ENCODE measurements at regions not wholly inside any gene's neighbourhood (a gene's known extent, or its start where the extent isn't known, plus 50 kb on each side); places are given as distances from the start of the nearest gene placed in this dataset.
"Not testable (repeated sequence)": the region's sequence is repeated elsewhere in the genome, so short reads cannot be mapped to it uniquely, and the experiment has no call there.

DNA sequence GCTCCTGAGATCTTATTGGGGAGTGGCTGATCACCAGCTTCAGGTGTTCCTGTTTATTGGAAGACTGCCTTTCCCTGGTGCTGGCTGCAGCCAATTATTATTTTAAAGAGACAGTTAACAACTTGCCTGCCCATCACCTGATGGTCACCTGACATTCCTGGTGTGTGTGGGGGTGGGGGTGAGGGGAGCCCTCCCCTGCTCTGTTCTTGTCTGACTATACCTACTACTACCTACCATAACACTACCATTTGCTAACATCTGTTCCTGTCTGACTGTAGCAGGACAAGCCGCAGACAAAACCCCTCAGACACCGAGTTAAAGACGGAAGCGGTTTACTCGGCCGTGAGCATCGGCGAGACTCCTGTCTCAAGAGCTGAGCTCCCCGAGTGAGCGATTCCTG is 54.9 kb upstream of the NBPF3 start:
- Mint-ChIP-seq H3K27ac (ENCODE audit: unreplicated experiment) (no peak overlapping the region), H3K27me3 (ENCODE audit: low read depth) (peaks cover 18% of the 10 kb centered on the region), H3K36me3 (ENCODE audit: low read depth) (peaks cover 5% of the 10 kb centered on the region), H3K4me3 (ENCODE audit: unreplicated experiment) (no peak overlapping the region), H3K4me1 (ENCODE audit: low read depth) (no peaks in the 10 kb centered on the region), H3K9me3 (ENCODE audit: low read depth) (peaks cover 9% of the 10 kb centered on the region)
- DNase-seq (ENCODE audit: low spot score), result no peak
- TF ChIP-seq, protein P1, sequence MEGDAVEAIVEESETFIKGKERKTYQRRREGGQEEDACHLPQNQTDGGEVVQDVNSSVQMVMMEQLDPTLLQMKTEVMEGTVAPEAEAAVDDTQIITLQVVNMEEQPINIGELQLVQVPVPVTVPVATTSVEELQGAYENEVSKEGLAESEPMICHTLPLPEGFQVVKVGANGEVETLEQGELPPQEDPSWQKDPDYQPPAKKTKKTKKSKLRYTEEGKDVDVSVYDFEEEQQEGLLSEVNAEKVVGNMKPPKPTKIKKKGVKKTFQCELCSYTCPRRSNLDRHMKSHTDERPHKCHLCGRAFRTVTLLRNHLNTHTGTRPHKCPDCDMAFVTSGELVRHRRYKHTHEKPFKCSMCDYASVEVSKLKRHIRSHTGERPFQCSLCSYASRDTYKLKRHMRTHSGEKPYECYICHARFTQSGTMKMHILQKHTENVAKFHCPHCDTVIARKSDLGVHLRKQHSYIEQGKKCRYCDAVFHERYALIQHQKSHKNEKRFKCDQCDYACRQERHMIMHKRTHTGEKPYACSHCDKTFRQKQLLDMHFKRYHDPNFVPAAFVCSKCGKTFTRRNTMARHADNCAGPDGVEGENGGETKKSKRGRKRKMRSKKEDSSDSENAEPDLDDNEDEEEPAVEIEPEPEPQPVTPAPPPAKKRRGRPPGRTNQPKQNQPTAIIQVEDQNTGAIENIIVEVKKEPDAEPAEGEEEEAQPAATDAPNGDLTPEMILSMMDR (IDR thresholded peaks at IDR 0.05), result no peak

DNA sequence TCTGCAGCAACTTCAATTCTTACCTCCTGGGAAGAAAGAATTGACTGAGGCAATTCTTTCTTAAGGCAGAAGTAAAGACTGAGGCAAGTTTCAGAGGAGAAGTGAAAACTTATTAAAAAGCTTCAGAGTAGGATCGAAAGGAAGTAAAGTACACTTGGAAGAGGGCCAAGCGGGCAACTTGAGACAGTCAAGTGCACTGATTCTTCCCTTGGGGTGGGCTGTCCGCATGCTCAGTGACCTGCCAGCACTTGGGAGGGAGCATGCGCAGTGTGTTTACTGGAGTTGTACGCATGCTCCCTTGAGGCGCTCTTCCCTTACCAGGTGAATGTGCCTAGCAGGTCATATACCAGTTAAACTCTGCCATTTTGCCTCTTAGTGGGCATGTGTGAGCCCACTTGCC is 55.3 kb upstream of the NBPF3 start:
- Mint-ChIP-seq H3K9me3 (ENCODE audit: low read depth) (peaks cover 12% of the 10 kb centered on the region), H3K27ac (ENCODE audit: unreplicated experiment) (no peak overlapping the region), H3K36me3 (ENCODE audit: low read depth) (peaks cover 6% of the 10 kb centered on the region), H3K4me3 (ENCODE audit: unreplicated experiment) (no peak overlapping the region), H3K27me3 (ENCODE audit: low read depth) (peaks cover 18% of the 10 kb centered on the region), H3K4me1 (ENCODE audit: low read depth) (no peaks in the 10 kb centered on the region)
- TF ChIP-seq, protein P1 (IDR thresholded peaks at IDR 0.05), result no peak
- no peak for DNase-seq (ENCODE audit: low spot score)

DNA sequence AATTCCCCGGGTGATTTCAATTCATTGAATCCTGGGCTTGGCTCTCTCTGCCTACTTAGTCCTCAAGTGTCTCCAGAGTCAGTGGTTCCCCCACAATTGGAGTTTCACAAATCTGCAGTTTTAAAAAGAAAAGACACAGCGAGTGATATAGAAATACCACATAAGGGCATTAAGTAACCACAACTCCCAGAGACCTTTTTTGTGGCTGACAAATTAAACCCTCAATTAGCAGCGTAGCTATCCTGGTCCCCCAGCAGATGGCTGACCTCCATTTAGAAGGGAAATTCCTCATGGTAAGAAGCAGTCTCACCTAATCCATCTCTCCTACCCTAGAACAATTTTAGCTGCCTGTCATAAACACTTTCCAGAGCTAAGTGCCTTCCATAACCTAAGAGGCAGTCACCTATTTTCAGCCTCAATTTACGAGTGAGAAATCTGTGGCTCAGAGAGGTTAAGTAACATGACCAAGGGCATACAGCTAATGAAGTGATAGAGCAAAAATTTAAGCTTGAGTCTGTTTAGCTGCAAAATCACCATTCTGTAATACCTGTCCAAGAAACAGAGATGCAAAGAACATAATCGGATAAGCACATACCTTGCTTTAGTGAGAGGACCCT is 56.0 kb upstream of the NBPF3 start:
- H3K9me3 Mint-ChIP-seq (ENCODE audit: low read depth), result peaks cover 16% of the 10 kb centered on the region
- TF ChIP-seq, protein P1 (IDR thresholded peaks at IDR 0.05), result peak; percentile 36
- H3K4me3 Mint-ChIP-seq (ENCODE audit: unreplicated experiment), result no peak overlapping the region
- H3K4me1 Mint-ChIP-seq (ENCODE audit: low read depth), result no peaks in the 10 kb centered on the region
- DNase-seq (ENCODE audit: low spot score), result no peak
- H3K27ac Mint-ChIP-seq (ENCODE audit: unreplicated experiment), result no peak overlapping the region
- H3K36me3 Mint-ChIP-seq (ENCODE audit: low read depth), result peaks cover 8% of the 10 kb centered on the region
- H3K27me3 Mint-ChIP-seq (ENCODE audit: low read depth), result peaks cover 20% of the 10 kb centered on the region

DNA sequence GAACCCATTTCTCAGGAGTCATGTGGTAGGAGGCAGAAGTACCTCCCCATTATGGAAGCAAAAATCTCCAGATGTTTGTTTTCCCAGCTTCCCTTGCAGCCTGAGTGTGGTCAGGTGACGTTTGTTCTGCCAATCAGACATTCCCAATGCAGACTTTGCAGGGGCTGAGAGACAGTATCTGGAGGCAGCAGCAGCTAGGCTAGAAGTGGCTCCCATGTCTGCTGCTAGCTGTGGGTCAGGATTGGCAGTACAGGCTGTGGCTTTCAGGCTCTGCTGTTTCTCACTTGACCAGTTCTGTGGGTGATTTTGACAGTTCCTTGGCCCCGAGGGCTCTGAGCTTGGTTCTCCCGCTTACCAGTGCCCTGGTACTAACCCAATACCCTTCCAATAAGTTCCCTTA is 58.6 kb upstream of the NBPF3 start:
- TF ChIP-seq, protein P1 (IDR thresholded peaks at IDR 0.05), result no peak
- H3K9me3 Mint-ChIP-seq (ENCODE audit: low read depth), result peaks cover 21% of the 10 kb centered on the region
- no peak overlapping the region for H3K4me3 Mint-ChIP-seq (ENCODE audit: unreplicated experiment)
- H3K4me1 Mint-ChIP-seq (ENCODE audit: low read depth), result no peaks in the 10 kb centered on the region
- H3K27ac Mint-ChIP-seq (ENCODE audit: unreplicated experiment), result no peak overlapping the region
- H3K27me3 Mint-ChIP-seq (ENCODE audit: low read depth), result peaks cover 20% of the 10 kb centered on the region
- H3K36me3 Mint-ChIP-seq (ENCODE audit: low read depth), result peaks cover 8% of the 10 kb centered on the region
- no peak for DNase-seq (ENCODE audit: low spot score)

DNA sequence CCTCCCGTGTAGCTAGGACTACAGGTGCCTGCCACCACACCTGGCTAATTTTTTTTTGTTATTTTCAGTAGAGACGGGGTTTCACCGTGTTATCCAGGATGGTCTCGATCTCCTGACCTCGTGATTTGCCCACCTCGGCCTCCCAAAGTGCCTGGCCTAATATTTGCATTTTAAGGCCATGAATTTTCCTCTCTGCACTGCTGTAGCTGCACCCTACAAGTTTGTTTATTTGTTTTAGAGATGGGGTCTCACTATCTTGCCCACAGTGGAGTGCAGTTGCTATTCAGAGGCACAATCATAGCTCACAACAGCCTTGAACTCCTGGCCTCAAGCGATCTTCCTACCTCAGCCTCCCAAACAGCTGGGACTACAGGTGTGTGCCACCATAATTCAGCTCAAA is 59.8 kb upstream of the NBPF3 start:
- Mint-ChIP-seq H3K9me3 (ENCODE audit: low read depth) (peaks cover 21% of the 10 kb centered on the region), H3K27me3 (ENCODE audit: low read depth) (peaks cover 19% of the 10 kb centered on the region)
- H3K4me3 Mint-ChIP-seq (ENCODE audit: unreplicated experiment); H3K4me1 Mint-ChIP-seq (ENCODE audit: low read depth); H3K27ac Mint-ChIP-seq (ENCODE audit: unreplicated experiment); DNase-seq (ENCODE audit: low spot score); H3K36me3 Mint-ChIP-seq (ENCODE audit: low read depth): not testable (repeated sequence)

DNA sequence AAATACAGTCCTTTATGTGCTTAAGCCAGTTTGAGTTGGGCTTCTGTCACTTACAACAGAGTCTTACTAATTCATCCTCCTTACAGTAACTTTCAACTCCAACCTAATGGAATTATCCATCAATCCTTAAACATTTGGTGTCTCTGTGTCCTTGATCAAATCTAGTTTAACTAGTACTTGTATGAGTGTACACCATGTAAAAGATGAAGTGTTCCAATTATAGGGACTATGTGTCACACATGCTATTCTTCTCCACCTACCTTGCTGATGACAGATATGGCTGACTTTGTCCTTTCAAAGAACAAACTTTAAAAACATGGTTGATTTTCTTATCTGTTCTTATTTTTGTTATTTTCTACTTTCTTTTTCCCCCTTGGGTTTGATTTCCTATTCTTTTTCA is 60.4 kb upstream of the NBPF3 start:
- no peak overlapping the region for H3K4me3 Mint-ChIP-seq (ENCODE audit: unreplicated experiment)
- no peak overlapping the region for H3K27ac Mint-ChIP-seq (ENCODE audit: unreplicated experiment)
- peaks cover 21% of the 10 kb centered on the region for H3K9me3 Mint-ChIP-seq (ENCODE audit: low read depth)
- peaks cover 8% of the 10 kb centered on the region for H3K36me3 Mint-ChIP-seq (ENCODE audit: low read depth)
- no peaks in the 10 kb centered on the region for H3K4me1 Mint-ChIP-seq (ENCODE audit: low read depth)
- TF ChIP-seq, protein P1 (IDR thresholded peaks at IDR 0.05), result no peak
- no peak for DNase-seq (ENCODE audit: low spot score)
- H3K27me3 Mint-ChIP-seq (ENCODE audit: low read depth), result peaks cover 15% of the 10 kb centered on the region
